Peyer's patch (tissue), 4 donors: ENCODE measurements at regions not wholly inside any gene's neighbourhood (a gene's known extent, or its start where the extent isn't known, plus 50 kb on each side); places are given as distances from the start of the nearest gene placed in this dataset.

Source experiments
- POLR2A ChIP-seq, 2 donors: fragments of 450-650 bp; IDR thresholded peaks; one replicate each; pipeline ENCODE4 v1.5.1; 2017; ENCODE audit warnings: antibody characterized with exemption in 2 of 2, mild to moderate bottlenecking in 2 of 2, moderate library complexity in 2 of 2
- TF ChIP-seq, protein P1 (sequence below), 6 experiments: fragments of 450-650 bp in 4 of 6; fragments of 200-600 bp in 2 of 6; sonication (generic) in 1 of 6; IDR thresholded peaks; one replicate each; pipeline ENCODE4 v1.5.1; 2017 to 2019; ENCODE audit warnings: antibody characterized with exemption in 6 of 6, mild to moderate bottlenecking in 3 of 6, moderate library complexity in 1 of 6

DNA sequence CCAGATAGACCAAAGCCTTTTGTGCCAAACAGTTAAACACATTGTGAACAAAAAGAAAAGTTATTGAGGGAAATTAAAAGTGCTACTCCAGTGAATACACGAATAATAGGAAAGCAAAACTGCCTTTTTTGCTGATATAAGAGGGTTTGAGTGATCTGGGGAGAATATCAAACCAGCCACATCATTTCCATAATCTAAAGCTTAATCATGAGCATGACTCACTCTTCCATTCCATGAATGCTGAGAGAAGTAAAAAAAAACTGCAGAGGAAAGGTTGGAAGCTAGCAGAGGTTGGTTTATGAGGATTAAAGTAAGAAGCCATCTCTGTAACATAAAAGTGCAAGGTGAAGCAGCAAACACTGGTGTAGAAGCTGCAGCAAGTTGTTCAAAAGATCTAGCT, 350.6 kb upstream of the NCAM2 start:
- TF ChIP-seq, protein P1, sequence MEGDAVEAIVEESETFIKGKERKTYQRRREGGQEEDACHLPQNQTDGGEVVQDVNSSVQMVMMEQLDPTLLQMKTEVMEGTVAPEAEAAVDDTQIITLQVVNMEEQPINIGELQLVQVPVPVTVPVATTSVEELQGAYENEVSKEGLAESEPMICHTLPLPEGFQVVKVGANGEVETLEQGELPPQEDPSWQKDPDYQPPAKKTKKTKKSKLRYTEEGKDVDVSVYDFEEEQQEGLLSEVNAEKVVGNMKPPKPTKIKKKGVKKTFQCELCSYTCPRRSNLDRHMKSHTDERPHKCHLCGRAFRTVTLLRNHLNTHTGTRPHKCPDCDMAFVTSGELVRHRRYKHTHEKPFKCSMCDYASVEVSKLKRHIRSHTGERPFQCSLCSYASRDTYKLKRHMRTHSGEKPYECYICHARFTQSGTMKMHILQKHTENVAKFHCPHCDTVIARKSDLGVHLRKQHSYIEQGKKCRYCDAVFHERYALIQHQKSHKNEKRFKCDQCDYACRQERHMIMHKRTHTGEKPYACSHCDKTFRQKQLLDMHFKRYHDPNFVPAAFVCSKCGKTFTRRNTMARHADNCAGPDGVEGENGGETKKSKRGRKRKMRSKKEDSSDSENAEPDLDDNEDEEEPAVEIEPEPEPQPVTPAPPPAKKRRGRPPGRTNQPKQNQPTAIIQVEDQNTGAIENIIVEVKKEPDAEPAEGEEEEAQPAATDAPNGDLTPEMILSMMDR (IDR thresholded peaks at IDR 0.05) = no peak
- TF ChIP-seq POLR2A (IDR thresholded peaks at IDR 0.05) = no peak
